Caco-2 (cell line): ENCODE measurements at regions not wholly inside any gene's neighbourhood (a gene's known extent, or its start where the extent isn't known, plus 50 kb on each side); places are given as distances from the start of the nearest gene placed in this dataset.

ENCODE experiments used
- BruUV-seq: library from RNA; stranded (reverse); fragments of 400-500 nt; replicated peaks from 2 replicates; lab custom pipeline; 2021; lab: Mats Ljungman, UMichigan
- CTCF ChIA-PET: fragments of 300-600 bp; sonication (Branson Sonifier 250); formaldehyde crosslinking; loops from one replicate; lab custom pipeline; 2022; ENCODE audit warnings: antibody characterized with exemption; lab: Charles Lee
- POLR2A ChIA-PET: fragments of 300-600 bp; sonication (Branson Sonifier 250); formaldehyde crosslinking; loops from one replicate; lab custom pipeline; 2022; ENCODE audit warnings: antibody characterized with exemption; lab: Charles Lee
- DNase-seq, 2 experiments: peaks; one replicate each; pipeline versions ENCODE4 v3.0.0 to v3.0.0-alpha.2; 2020 to 2022
- H3K27me3 ChIP-seq: replicated peaks from 2 replicates; pipeline ENCODE4 v1.6.0; 2011; ENCODE audit warnings: low read length; ENCODE audit not compliant: control insufficient read depth, insufficient read depth
- H3K36me3 ChIP-seq: 2 replicates; pipeline ENCODE4 v1.5.1; 2011; ENCODE audit warnings: low read length; ENCODE audit not compliant: control insufficient read depth, insufficient read depth
- H3K4me1 ChIP-seq: fragments of 250-450 bp; sonication (Bioruptor Pico); 2 replicates; pipeline ENCODE4 v1.5.1; 2020; ENCODE audit warnings: mild to moderate bottlenecking
- H3K4me3 ChIP-seq: 2 replicates; pipeline ENCODE4 v1.5.1; 2011; ENCODE audit warnings: low read depth, mild to moderate bottlenecking, control low read depth, low read length
- H3K9me3 ChIP-seq: fragments of 250-450 bp; sonication (Bioruptor Pico); 2 replicates; pipeline ENCODE4 v1.5.1; 2020; ENCODE audit warnings: mild to moderate bottlenecking, moderate library complexity
- H3K27ac Mint-ChIP-seq: one replicate; pipeline ENCODE4 v1.8.0; 2022; ENCODE audit warnings: mixed read lengths; ENCODE audit not compliant: unreplicated experiment
- H3K27me3 Mint-ChIP-seq: one replicate; pipeline ENCODE4 v1.8.0; 2022; ENCODE audit warnings: mixed read lengths; ENCODE audit not compliant: insufficient read depth, unreplicated experiment
- H3K36me3 Mint-ChIP-seq: one replicate; pipeline ENCODE4 v1.8.0; 2022; ENCODE audit warnings: mild to moderate bottlenecking, mixed read lengths; ENCODE audit not compliant: insufficient read depth, unreplicated experiment
- H3K4me1 Mint-ChIP-seq: one replicate; pipeline ENCODE4 v1.8.0; 2022; ENCODE audit warnings: low read depth, mixed read lengths; ENCODE audit not compliant: unreplicated experiment
- H3K4me3 Mint-ChIP-seq: one replicate; pipeline ENCODE4 v1.8.0; 2022; ENCODE audit warnings: mild to moderate bottlenecking, moderate library complexity, mixed read lengths; ENCODE audit not compliant: unreplicated experiment
- H3K9me3 Mint-ChIP-seq: one replicate; pipeline ENCODE4 v1.8.0; 2022; ENCODE audit warnings: mixed read lengths; ENCODE audit not compliant: unreplicated experiment
- intact Hi-C: fragments of 100-400 bp; cut with micrococcal nuclease; formaldehyde crosslinking; loops from one replicate; pipeline ENCODE4 v1.10.0; 2022; ENCODE audit not compliant: unreplicated experiment
- TF ChIP-seq, protein P1 (sequence below), 2 experiments: fragments of 200-600 bp in 1 of 2; IDR thresholded peaks; 1 replicate in 1 of 2; 2 replicates in 1 of 2; pipeline versions ENCODE4 v1.5.1 to v1.8.0; 2011 to 2022; ENCODE audit warnings: antibody characterized with exemption in 1 of 2, control low read depth in 1 of 2, inconsistent platforms in 1 of 2, low read depth in 1 of 2, low read length in 1 of 2, mild to moderate bottlenecking in 1 of 2, moderate library complexity in 1 of 2; ENCODE audit not compliant: insufficient read depth in 1 of 2, severe bottlenecking in 1 of 2, unreplicated experiment in 1 of 2

GRCh38 chr5:82416512-82416911 is 138.4 kb upstream of the RPS23 start:
- peaks cover 6% of the 10 kb centered on the region for H3K9me3 Mint-ChIP-seq
- Histone ChIP-seq H3K36me3 (no peaks in the 10 kb centered on the region), H3K9me3 (no peaks in the 10 kb centered on the region), H3K4me3 (no peak overlapping the region), H3K4me1 (peaks cover 6% of the 10 kb centered on the region; the same call in 1 of the 2 replicates), H3K27me3 (no peaks in the 10 kb centered on the region)
- DNase-seq: no peak
- ChIA-PET CTCF (no interaction called here), POLR2A (no interaction called here)
- H3K27me3 Mint-ChIP-seq: no peaks in the 10 kb centered on the region
- no peaks in the 10 kb centered on the region for H3K36me3 Mint-ChIP-seq
- H3K4me3 Mint-ChIP-seq: no peak overlapping the region
- TF ChIP-seq, protein P1, sequence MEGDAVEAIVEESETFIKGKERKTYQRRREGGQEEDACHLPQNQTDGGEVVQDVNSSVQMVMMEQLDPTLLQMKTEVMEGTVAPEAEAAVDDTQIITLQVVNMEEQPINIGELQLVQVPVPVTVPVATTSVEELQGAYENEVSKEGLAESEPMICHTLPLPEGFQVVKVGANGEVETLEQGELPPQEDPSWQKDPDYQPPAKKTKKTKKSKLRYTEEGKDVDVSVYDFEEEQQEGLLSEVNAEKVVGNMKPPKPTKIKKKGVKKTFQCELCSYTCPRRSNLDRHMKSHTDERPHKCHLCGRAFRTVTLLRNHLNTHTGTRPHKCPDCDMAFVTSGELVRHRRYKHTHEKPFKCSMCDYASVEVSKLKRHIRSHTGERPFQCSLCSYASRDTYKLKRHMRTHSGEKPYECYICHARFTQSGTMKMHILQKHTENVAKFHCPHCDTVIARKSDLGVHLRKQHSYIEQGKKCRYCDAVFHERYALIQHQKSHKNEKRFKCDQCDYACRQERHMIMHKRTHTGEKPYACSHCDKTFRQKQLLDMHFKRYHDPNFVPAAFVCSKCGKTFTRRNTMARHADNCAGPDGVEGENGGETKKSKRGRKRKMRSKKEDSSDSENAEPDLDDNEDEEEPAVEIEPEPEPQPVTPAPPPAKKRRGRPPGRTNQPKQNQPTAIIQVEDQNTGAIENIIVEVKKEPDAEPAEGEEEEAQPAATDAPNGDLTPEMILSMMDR (IDR thresholded peaks at IDR 0.05; ENCODE audit: insufficient read depth in 1 of 2, low read depth in 1 of 2, low read length in 1 of 2, severe bottlenecking in 1 of 2, unreplicated experiment in 1 of 2): no peak
- no peak overlapping the region for H3K27ac Mint-ChIP-seq
- no TSS peak for BruUV-seq
- intact Hi-C loops: no loop called here
- peaks cover 8% of the 10 kb centered on the region for H3K4me1 Mint-ChIP-seq

DNA sequence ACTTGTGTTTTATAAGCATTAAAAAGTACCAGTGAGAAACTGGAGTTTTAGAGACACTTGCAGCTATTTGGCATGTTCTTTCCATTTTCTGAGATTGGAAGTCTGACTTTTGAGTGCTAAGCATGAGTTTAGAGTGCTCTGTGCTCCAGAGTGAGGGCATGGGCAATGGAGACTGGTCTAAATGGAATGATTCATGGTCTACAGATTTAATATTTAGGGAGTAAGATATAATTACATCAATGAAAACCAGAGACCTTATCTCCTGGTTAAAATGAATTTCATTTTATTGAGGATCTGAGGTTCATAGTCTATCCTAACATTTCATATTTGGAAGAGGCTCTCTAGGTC is 135.9 kb upstream of the RPS23 start:
- POLR2A ChIA-PET: no interaction called here
- H3K9me3 Mint-ChIP-seq: no peaks in the 10 kb centered on the region
- CTCF ChIA-PET: no interaction called here

DNA sequence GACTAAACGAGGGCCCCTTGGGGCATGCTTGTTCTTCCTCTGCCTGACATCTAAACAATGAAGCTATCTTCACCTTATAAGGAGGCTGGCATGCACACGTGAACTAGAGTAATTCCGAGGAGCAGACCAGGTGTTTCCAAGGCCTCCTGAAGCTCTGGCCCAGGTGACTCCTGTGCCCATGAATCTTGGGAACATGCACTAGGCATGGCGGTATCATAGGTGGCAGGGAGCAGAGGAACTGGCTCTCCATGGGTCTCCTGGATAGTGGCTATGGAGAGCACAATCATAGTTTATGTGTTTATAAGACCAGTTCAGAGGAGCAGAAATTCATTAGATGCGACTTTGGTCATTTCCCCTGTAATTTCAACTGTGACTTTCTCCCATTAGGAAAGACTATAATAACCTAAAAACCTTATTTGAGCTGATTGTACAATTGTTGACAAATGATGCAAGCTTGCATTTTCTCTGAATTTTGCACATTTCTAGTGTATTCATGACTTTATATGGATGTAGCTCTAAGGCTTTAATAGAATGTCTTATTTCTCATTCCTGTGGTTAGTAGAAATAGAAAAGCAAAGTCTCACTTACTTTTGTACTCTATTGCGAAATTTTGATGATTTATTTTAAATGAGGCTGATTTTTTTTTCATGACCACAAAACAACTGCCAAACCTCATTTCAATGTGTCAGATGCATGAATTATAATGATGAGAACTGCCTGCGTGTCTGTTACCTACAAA is 135.3 kb upstream of the RPS23 start:
- ChIA-PET POLR2A (no interaction called here), CTCF (no interaction called here)
- H3K4me1 Mint-ChIP-seq: peaks cover 8% of the 10 kb centered on the region

More for the DNA sequence above, 135.9 kb upstream of the RPS23 start:
- Histone ChIP-seq H3K9me3 (no peaks in the 10 kb centered on the region), H3K4me3 (no peak overlapping the region), H3K4me1 (peaks cover 6% of the 10 kb centered on the region; the same call in 1 of the 2 replicates), H3K36me3 (no peaks in the 10 kb centered on the region), H3K27me3 (no peaks in the 10 kb centered on the region)
- Mint-ChIP-seq H3K4me1 (peaks cover 8% of the 10 kb centered on the region), H3K4me3 (no peak overlapping the region), H3K27ac (no peak overlapping the region), H3K36me3 (no peaks in the 10 kb centered on the region), H3K27me3 (no peaks in the 10 kb centered on the region)
- intact Hi-C loops: no loop called here
- TF ChIP-seq, protein P1 (IDR thresholded peaks at IDR 0.05; ENCODE audit: insufficient read depth in 1 of 2, low read depth in 1 of 2, low read length in 1 of 2, severe bottlenecking in 1 of 2, unreplicated experiment in 1 of 2): no peak
- no TSS peak for BruUV-seq
- DNase-seq: no peak

More for the DNA sequence above, 135.3 kb upstream of the RPS23 start:
- H3K4me3 ChIP-seq: no peak overlapping the region
- no peaks in the 10 kb centered on the region for H3K36me3 ChIP-seq
- no peaks in the 10 kb centered on the region for H3K9me3 ChIP-seq
- intact Hi-C loops: no loop called here
- Mint-ChIP-seq H3K9me3 (no peaks in the 10 kb centered on the region), H3K36me3 (no peaks in the 10 kb centered on the region), H3K4me3 (no peak overlapping the region), H3K27me3 (no peaks in the 10 kb centered on the region), H3K27ac (no peak overlapping the region)
- DNase-seq: no peak
- no TSS peak for BruUV-seq
- peaks cover 3% of the 10 kb centered on the region; the same call in 1 of the 2 replicates for H3K4me1 ChIP-seq
- TF ChIP-seq, protein P1 (IDR thresholded peaks at IDR 0.05; ENCODE audit: insufficient read depth in 1 of 2, low read depth in 1 of 2, low read length in 1 of 2, severe bottlenecking in 1 of 2, unreplicated experiment in 1 of 2): no peak
- H3K27me3 ChIP-seq: no peaks in the 10 kb centered on the region
